ENCODE measurements at regions not wholly inside any gene's neighbourhood (a gene's known extent, or its start where the extent isn't known, plus 50 kb on each side); places are given as distances from the start of the nearest gene placed in this dataset.
A peak's percentile ranks its signal among the peaks of the same experiment; 100 is the strongest.
"Not testable (repeated sequence)": the region's sequence is repeated elsewhere in the genome, so short reads cannot be mapped to it uniquely, and the experiment has no call there.

DNA sequence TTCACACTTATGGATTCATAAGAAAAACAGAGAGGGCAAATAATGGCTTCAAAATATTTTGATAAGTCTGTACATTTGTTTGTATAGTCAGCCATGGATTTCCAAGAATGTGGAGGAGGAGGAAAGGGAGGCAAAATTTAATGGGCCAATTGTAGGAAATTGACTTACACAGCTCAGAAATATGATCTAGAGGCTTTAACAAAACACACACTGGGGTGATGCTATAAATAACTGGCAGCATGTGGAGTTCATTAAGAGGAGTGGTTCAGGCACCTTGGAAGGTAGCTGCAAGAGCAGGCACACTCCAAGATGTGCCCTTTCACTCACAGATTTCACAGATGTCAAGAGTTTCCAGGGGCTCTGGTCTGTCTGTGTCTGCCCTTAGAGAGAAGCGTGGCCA is 193.4 kb upstream of the RASGRP1 start:
- TF ChIP-seq CTCF (IDR thresholded peaks at IDR 0.05; ENCODE audit: low read depth, low read length): no peak
- in situ Hi-C loops (cut with HindIII; ENCODE audit: low sequenced_read_pairs): no loop called here
- no peak overlapping the region for H3K4me3 ChIP-seq (ENCODE audit: low read depth, low read length)
- DNase-seq (ENCODE audit: low read depth, low spot score): peak; percentile 82

DNA sequence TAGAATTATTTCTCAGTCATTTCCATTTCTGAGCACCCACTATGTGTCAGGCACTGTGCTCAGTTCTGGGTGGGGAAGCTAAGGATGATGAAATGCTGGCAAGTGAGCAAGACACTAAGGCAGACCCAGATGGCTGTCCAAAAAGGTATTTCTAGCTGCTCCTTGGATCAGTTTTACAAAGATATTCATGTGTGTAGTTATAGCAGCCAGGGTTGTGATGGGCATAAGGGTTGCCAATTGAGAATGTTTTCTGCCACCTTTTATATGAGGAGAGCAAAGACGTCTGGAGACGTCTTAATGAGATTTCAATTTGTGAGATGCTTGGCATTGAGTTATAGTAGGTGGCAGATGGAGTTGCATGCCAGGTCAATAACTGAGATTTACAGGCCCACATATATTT is 197.1 kb upstream of the RASGRP1 start:
- in situ Hi-C loops (cut with HindIII; ENCODE audit: low sequenced_read_pairs): no loop called here
- no peak for TF ChIP-seq CTCF (IDR thresholded peaks at IDR 0.05; ENCODE audit: low read depth, low read length)
- no peak overlapping the region for H3K4me3 ChIP-seq (ENCODE audit: low read depth, low read length)
- no peak for DNase-seq (ENCODE audit: low read depth, low spot score)

GRCh38 chr15:38768970-38769369 is 204.4 kb upstream of the RASGRP1 start:
- in situ Hi-C loops (cut with HindIII; ENCODE audit: low sequenced_read_pairs): no loop called here
- peak; percentile 40 for DNase-seq (ENCODE audit: low read depth, low spot score)
- no peak overlapping the region for H3K4me3 ChIP-seq (ENCODE audit: low read depth, low read length)
- TF ChIP-seq CTCF (IDR thresholded peaks at IDR 0.05; ENCODE audit: low read depth, low read length): peak; percentile 58

DNA sequence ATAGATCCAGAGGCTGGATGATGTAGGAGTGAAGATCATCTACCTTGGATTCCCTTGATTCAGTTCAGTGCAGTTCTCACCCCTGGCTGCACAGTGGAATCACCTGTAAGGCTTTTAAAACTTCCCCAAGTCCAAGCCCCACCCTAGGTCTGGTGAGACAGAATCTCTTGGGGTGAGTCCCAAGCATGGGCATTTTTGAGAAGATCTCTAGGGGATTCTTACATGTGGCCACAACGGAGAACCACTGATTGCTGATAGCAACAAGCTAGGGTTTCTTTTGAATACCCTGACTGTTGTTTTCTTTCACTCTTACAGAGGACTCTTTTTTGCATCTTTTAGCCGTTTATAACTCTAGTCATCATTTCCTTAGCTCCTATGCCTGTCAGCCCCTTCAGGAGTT is 204.9 kb upstream of the RASGRP1 start:
- no peak for TF ChIP-seq CTCF (IDR thresholded peaks at IDR 0.05; ENCODE audit: low read depth, low read length)
- DNase-seq (ENCODE audit: low read depth, low spot score): no peak
- no peak overlapping the region for H3K4me3 ChIP-seq (ENCODE audit: low read depth, low read length)
- in situ Hi-C loops (cut with HindIII; ENCODE audit: low sequenced_read_pairs): no loop called here

DNA sequence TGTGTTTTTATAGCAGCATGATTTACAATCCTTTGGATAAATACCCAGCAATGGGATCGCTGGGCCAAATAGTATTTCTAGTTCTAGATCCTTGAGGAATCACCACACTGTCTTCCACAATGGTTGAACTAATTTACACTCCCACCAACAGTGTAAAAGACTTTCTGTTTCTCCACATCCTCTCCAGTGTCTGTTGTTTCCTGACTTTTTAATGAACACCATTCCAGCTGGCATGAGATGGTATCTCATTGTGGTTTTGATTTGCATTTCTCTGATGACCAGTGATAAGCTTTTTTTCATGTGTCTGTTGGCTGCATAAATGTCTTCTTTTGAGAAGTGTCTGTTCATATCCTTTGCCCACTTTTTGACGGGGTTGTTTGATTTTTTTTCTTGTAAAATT is 209.5 kb upstream of the RASGRP1 start:
- DNase-seq (ENCODE audit: low read depth, low spot score); in situ Hi-C loops (cut with HindIII; ENCODE audit: low sequenced_read_pairs); H3K4me3 ChIP-seq (ENCODE audit: low read depth, low read length): not testable (repeated sequence)

DNA sequence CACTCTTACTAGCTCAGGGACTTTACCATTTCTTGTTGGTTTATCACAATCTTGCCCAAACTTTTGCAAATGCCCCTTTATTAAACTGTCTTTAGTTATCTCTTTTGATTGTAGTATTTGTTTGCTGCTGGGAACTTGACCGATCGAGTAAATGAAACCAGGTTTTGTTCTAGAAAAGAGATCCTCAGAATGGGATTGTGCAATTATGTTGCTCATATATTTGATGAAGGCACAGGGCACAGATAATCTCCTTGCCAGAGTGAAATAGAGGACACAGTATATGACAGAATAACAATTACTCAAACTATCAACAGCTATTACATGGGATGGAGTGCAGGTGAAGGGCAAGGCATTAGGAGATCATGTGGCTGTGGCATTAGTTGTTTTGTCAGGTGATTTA is 216.6 kb upstream of the RASGRP1 start:
- no peak overlapping the region for H3K4me3 ChIP-seq (ENCODE audit: low read depth, low read length)
- no peak for TF ChIP-seq CTCF (IDR thresholded peaks at IDR 0.05; ENCODE audit: low read depth, low read length)
- in situ Hi-C loops (cut with HindIII; ENCODE audit: low sequenced_read_pairs): no loop called here
- DNase-seq (ENCODE audit: low read depth, low spot score): no peak

- in situ Hi-C loops (cut with HindIII; ENCODE audit: low sequenced_read_pairs): no loop called here
These were observed 217.5 kb upstream of the RASGRP1 start for GRCh38 chr15:38782156-38782555.

More at GRCh38 chr15:38782156-38782555, 217.5 kb upstream of the RASGRP1 start:
- no peak for TF ChIP-seq CTCF (IDR thresholded peaks at IDR 0.05; ENCODE audit: low read depth, low read length)
- H3K4me3 ChIP-seq (ENCODE audit: low read depth, low read length): no peak overlapping the region
- DNase-seq (ENCODE audit: low read depth, low spot score): no peak

Data from astrocyte of the spinal cord (primary cell).